Adrenal gland (tissue), 5 donors: ENCODE measurements at regions not wholly inside any gene's neighbourhood (a gene's known extent, or its start where the extent isn't known, plus 50 kb on each side); places are given as distances from the start of the nearest gene placed in this dataset.

Source experiments
- POLR2A ChIP-seq, 2 donors: fragments of 450-650 bp; IDR thresholded peaks; one replicate each; pipeline ENCODE4 v1.6.1; 2017; ENCODE audit warnings: antibody characterized with exemption in 2 of 2, mild to moderate bottlenecking in 2 of 2, moderate library complexity in 1 of 2
- TF ChIP-seq, protein P1 (sequence below), 6 experiments: fragments of 450-650 bp in 4 of 6; fragments of 200-600 bp in 2 of 6; sonication (generic) in 1 of 6; IDR thresholded peaks; 1 replicate in 5 of 6; 2 replicates in 1 of 6; pipeline versions ENCODE4 v1.5.1 to v1.8.0; 2016 to 2021; ENCODE audit warnings: antibody characterized with exemption in 6 of 6, mild to moderate bottlenecking in 2 of 6, moderate library complexity in 1 of 6
- donor health status: DM: no; HTN: no; CAD: no.

DNA sequence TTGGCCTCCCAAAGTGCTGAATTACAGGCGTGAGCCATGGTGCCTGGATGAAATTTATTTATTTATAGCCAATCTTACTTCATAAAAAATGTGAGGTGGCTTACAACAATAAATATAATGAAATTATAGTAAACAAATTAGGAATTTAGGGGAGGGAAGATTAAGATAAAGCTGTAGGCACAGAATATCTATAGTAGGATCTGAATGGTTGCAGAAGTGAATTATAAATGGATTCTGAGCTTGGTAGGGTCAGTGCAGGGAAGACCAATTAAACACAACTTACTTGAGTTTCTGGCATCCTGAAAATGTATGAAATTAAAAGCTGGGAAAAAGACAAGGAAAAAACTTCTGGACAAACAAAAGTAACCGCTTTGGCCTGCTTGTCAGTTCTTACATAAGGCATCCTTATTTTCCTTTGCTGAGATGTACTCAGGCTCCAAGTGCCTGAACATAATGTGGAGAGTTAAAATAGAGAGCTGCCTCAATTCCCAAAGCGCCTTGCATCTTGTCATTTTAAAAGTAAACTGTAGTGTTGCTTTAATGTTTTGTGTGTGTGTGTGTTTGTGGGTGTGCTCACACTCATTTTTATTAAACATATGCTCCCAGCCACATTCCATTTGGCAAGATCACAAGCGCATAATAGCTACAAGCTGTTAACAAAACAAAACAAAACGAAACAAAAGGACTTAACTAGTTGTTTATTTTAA lies 247.3 kb downstream of the S1PR1 start:
- TF ChIP-seq, protein P1, sequence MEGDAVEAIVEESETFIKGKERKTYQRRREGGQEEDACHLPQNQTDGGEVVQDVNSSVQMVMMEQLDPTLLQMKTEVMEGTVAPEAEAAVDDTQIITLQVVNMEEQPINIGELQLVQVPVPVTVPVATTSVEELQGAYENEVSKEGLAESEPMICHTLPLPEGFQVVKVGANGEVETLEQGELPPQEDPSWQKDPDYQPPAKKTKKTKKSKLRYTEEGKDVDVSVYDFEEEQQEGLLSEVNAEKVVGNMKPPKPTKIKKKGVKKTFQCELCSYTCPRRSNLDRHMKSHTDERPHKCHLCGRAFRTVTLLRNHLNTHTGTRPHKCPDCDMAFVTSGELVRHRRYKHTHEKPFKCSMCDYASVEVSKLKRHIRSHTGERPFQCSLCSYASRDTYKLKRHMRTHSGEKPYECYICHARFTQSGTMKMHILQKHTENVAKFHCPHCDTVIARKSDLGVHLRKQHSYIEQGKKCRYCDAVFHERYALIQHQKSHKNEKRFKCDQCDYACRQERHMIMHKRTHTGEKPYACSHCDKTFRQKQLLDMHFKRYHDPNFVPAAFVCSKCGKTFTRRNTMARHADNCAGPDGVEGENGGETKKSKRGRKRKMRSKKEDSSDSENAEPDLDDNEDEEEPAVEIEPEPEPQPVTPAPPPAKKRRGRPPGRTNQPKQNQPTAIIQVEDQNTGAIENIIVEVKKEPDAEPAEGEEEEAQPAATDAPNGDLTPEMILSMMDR (IDR thresholded peaks at IDR 0.05): no peak
- no peak for TF ChIP-seq POLR2A (IDR thresholded peaks at IDR 0.05)
